ENCODE measurements at regions not wholly inside any gene's neighbourhood (a gene's known extent, or its start where the extent isn't known, plus 50 kb on each side); places are given as distances from the start of the nearest gene placed in this dataset.

GRCh38 chr3:24631481-24631880 is 136.8 kb upstream of the THRB start:
- TF ChIP-seq CTCF (optimal IDR thresholded peaks at IDR 0.05 in 1 of 3, IDR thresholded peaks at IDR 0.05 in 1 of 3, conservative IDR thresholded peaks at IDR 0.05 in 1 of 3; ENCODE audit: extremely low read depth in 1 of 3, insufficient read depth in 2 of 3, low read length in 3 of 3) = no peak
- TF ChIP-seq EZH2 (IDR thresholded peaks at IDR 0.05; ENCODE audit: low read length) = no peak
